Testis (tissue), 2 donors: ENCODE measurements at regions not wholly inside any gene's neighbourhood (a gene's known extent, or its start where the extent isn't known, plus 50 kb on each side); places are given as distances from the start of the nearest gene placed in this dataset.

Experiments used
- DNase-seq: peaks from one replicate; pipeline ENCODE4 v3.0.0-alpha.2; 2019
- H3K27ac ChIP-seq, 2 donors: fragments of 200-600 bp; sonication (generic); one replicate each; pipeline ENCODE4 v1.5.1; 2019
- H3K27me3 ChIP-seq: fragments of 200-600 bp; sonication (generic); one replicate; pipeline ENCODE4 v1.5.1; 2019
- H3K36me3 ChIP-seq: fragments of 200-600 bp; sonication (generic); one replicate; pipeline ENCODE4 v1.5.1; 2017; ENCODE audit warnings: low read depth; ENCODE audit errors: missing control alignments
- H3K4me1 ChIP-seq: fragments of 200-600 bp; sonication (generic); one replicate; pipeline ENCODE4 v1.5.1; 2019
- H3K4me3 ChIP-seq, 2 donors: fragments of 200-600 bp; sonication (generic); one replicate each; pipeline ENCODE4 v1.5.1; 2017 to 2019
- H3K9me3 ChIP-seq: fragments of 200-600 bp; sonication (generic); one replicate; pipeline ENCODE4 v1.5.1; 2017
- CTCF ChIP-seq, 3 experiments: fragments of 450-650 bp in 2 of 3; fragments of 200-600 bp in 1 of 3; sonication (generic) in 1 of 3; IDR thresholded peaks; one replicate each; pipeline ENCODE4 v1.5.1; 2016 to 2019; ENCODE audit warnings: antibody characterized with exemption in 3 of 3, mild to moderate bottlenecking in 2 of 3, moderate library complexity in 1 of 3
- POLR2A ChIP-seq: fragments of 450-650 bp; IDR thresholded peaks from one replicate; pipeline ENCODE4 v1.6.1; 2017; ENCODE audit warnings: antibody characterized with exemption, mild to moderate bottlenecking, moderate library complexity
- WGBS, 2 donors: methylation state at CpG; one replicate each; pipeline ENCODE4 v1.1.5; 2018; 5-methylcytosine and 5-hydroxymethylcytosine counted together
- intact Hi-C: fragments of 100-400 bp; cut with DNase I; formaldehyde crosslinking; loops from one replicate; pipeline ENCODE4 v1.15.1; 2023; ENCODE audit warnings: low total_unique reads

DNA sequence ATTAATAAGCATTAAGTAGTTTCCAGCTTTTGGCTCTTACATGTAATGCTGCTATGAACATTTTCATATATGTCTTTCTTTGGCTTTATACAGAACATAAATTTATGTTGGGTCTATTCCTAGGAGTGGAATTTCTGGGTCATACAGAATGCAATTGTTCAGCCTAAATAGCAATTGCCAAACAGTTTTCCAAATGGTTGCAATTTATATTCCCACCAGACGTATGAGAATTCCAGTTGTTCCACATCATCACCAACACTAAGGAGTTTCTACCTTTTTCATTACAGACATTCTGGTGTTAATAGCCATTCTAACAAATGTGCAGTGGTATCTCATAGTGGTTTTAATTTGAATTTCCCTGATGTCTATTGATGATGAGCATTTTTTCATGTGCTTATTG, 160.1 kb upstream of the TMC3 start:
- Histone ChIP-seq H3K27ac (no peak overlapping the region), H3K36me3 (no peaks in the 10 kb centered on the region), H3K9me3 (no peaks in the 10 kb centered on the region), H3K4me1 (no peaks in the 10 kb centered on the region), H3K4me3 (no peak overlapping the region), H3K27me3 (no peaks in the 10 kb centered on the region)
- DNase-seq, result no peak
- 90 to 96% methylated on average over 1 of the region's 1 CpG for WGBS, 2 donors
- intact Hi-C loops, result no loop called here
- TF ChIP-seq POLR2A (no peak), CTCF (IDR thresholded peaks at IDR 0.05) (no peak)

DNA sequence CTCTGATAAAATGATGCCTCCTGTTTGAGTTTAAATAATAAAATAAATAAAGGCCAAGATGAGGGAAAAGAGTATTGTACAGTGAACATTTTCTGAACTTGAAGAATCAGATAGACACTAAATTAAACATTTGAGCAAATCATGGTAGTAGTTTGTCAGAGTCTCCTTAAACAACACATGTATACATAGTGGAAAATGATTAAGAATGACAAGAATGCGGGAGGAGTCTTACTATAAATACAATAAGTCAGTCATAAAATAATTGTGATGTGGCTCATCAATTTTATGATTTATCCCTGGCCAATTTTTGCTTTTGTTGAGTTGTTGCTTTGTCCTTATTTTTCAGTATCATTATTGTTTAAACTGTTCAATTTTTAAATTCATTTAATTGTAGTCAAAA, 158.0 kb upstream of the TMC3 start:
- intact Hi-C loops, result no loop called here
- no peaks in the 10 kb centered on the region for H3K9me3 ChIP-seq
- H3K36me3 ChIP-seq, result no peaks in the 10 kb centered on the region
- no peak for DNase-seq
- H3K4me3 ChIP-seq, result no peak overlapping the region
- TF ChIP-seq CTCF (IDR thresholded peaks at IDR 0.05), result no peak
- no peak for TF ChIP-seq POLR2A
- H3K4me1 ChIP-seq, result no peaks in the 10 kb centered on the region
- no peak overlapping the region for H3K27ac ChIP-seq
- WGBS, 2 donors, result 85 to 95% methylated on average over 1 of the region's 1 CpG
- H3K27me3 ChIP-seq, result no peaks in the 10 kb centered on the region

GRCh38 chr15:81531109-81531592, 157.1 kb upstream of the TMC3 start:
- WGBS, 2 donors, result 57 to 63% methylated on average over 10 of the region's 10 CpGs
- Histone ChIP-seq H3K4me1 (no peaks in the 10 kb centered on the region), H3K27me3 (no peaks in the 10 kb centered on the region), H3K36me3 (no peaks in the 10 kb centered on the region), H3K4me3 (no peak overlapping the region), H3K27ac (no peak overlapping the region), H3K9me3 (no peaks in the 10 kb centered on the region)
- DNase-seq, result no peak
- TF ChIP-seq CTCF (IDR thresholded peaks at IDR 0.05) (no peak), POLR2A (no peak)
- intact Hi-C loops, result no loop called here

- intact Hi-C loops, result no loop called here
- no peak for DNase-seq
- Histone ChIP-seq H3K36me3 (no peaks in the 10 kb centered on the region), H3K4me3 (no peak overlapping the region), H3K4me1 (no peaks in the 10 kb centered on the region), H3K9me3 (no peaks in the 10 kb centered on the region), H3K27ac (no peak overlapping the region), H3K27me3 (no peaks in the 10 kb centered on the region)
- 46 to 52% methylated on average over 3 of the region's 3 CpGs for WGBS, 2 donors
- TF ChIP-seq POLR2A, result no peak
- no peak for TF ChIP-seq CTCF (IDR thresholded peaks at IDR 0.05)
These were observed 156.3 kb upstream of the TMC3 start for GRCh38 chr15:81530271-81530691.

GRCh38 chr15:81529481-81529880, 155.5 kb upstream of the TMC3 start:
- Histone ChIP-seq H3K27me3 (no peaks in the 10 kb centered on the region), H3K4me3 (no peak overlapping the region)

More at GRCh38 chr15:81529481-81529880, 155.5 kb upstream of the TMC3 start:
- no peak for TF ChIP-seq POLR2A
- no peak for TF ChIP-seq CTCF (IDR thresholded peaks at IDR 0.05)
- Histone ChIP-seq H3K36me3 (no peaks in the 10 kb centered on the region), H3K27ac (no peak overlapping the region), H3K9me3 (no peaks in the 10 kb centered on the region), H3K4me1 (no peaks in the 10 kb centered on the region)
- WGBS, 2 donors, result 82 to 88% methylated on average over 2 of the region's 2 CpGs
- no peak for DNase-seq
- intact Hi-C loops, result no loop called here
